Activated naive CD4-positive, alpha-beta T cell treated with anti-CD3 and anti-CD28 coated beads, Interleukin-2, amount 50 U/mL, for 24 hours (primary cell): ENCODE measurements at regions not wholly inside any gene's neighbourhood (a gene's known extent, or its start where the extent isn't known, plus 50 kb on each side); places are given as distances from the start of the nearest gene placed in this dataset.
"Not testable (repeated sequence)": the region's sequence is repeated elsewhere in the genome, so short reads cannot be mapped to it uniquely, and the experiment has no call there.

Experiments
- H3K27ac Mint-ChIP-seq: one replicate; pipeline ENCODE4 v1.8.0; 2021; ENCODE audit warnings: mild to moderate bottlenecking, mixed read lengths
- H3K27me3 Mint-ChIP-seq: one replicate; pipeline ENCODE4 v1.8.0; 2021; ENCODE audit warnings: mixed read lengths
- H3K36me3 Mint-ChIP-seq: one replicate; pipeline ENCODE4 v1.8.0; 2021; ENCODE audit warnings: mixed read lengths
- H3K4me1 Mint-ChIP-seq: one replicate; pipeline ENCODE4 v1.8.0; 2021; ENCODE audit warnings: mixed read lengths
- H3K4me3 Mint-ChIP-seq: one replicate; pipeline ENCODE4 v1.8.0; 2021; ENCODE audit warnings: mild to moderate bottlenecking, mixed read lengths
- H3K9me3 Mint-ChIP-seq: one replicate; pipeline ENCODE4 v1.8.0; 2021; ENCODE audit warnings: mixed read lengths

DNA sequence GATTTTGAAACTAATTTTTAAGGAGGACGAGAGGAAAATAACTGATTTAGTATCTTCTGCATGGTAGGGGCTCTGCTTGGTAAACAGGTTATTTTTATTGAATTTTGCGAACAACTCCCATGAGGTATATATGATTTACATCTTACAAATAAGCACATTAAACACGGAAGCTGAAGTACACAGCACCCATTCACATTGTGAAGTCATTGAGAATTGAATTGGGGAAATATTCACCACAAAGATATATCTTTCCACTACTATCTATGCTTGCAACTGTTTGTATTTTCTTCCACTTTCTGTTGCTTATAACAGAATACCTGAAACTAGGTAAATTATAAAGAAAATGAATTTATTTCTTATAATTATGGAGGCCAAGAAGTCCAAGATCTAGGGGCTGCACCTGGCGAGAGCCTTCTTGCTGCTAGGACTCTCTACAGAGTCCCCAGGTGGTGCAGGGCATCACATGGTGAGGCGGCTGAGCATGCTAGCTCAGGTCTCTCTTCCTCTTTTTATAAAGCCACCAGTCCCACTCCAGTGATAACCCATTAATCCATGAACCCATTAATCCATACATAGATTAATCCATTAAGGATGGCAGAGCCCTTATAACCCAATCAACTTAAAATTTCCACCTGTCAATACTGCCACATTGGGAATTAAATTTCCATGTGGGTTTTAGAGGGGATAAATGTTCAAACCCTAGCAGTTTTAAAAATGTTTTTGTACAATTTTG is 79.0 kb upstream of the ZNF608 start:
- Mint-ChIP-seq H3K4me3 (no peak overlapping the region), H3K4me1 (no peaks in the 10 kb centered on the region), H3K27me3 (no peaks in the 10 kb centered on the region), H3K36me3 (no peaks in the 10 kb centered on the region), H3K27ac (no peak overlapping the region), H3K9me3 (peaks cover 5% of the 10 kb centered on the region)

DNA sequence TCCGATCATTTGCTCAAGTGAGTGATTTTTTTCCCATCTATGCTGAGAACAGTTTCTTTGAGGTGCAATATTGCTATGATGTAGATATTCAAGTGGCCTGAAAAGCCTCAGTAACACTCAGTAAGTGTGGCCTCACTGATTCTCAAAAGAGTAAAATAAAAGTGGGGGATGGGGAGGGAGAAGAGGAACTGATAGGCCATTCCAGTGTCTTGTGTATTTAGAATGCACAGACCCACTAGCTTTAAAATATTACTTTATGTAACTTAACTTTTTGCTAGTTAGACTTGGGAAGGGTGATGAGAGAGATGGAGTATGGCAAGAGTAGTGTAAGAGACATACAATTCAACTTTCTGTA is 79.5 kb upstream of the ZNF608 start:
- Mint-ChIP-seq H3K27me3 (no peaks in the 10 kb centered on the region), H3K4me1 (no peaks in the 10 kb centered on the region), H3K4me3 (no peak overlapping the region), H3K27ac (no peak overlapping the region), H3K36me3 (no peaks in the 10 kb centered on the region), H3K9me3 (peaks cover 5% of the 10 kb centered on the region)

DNA sequence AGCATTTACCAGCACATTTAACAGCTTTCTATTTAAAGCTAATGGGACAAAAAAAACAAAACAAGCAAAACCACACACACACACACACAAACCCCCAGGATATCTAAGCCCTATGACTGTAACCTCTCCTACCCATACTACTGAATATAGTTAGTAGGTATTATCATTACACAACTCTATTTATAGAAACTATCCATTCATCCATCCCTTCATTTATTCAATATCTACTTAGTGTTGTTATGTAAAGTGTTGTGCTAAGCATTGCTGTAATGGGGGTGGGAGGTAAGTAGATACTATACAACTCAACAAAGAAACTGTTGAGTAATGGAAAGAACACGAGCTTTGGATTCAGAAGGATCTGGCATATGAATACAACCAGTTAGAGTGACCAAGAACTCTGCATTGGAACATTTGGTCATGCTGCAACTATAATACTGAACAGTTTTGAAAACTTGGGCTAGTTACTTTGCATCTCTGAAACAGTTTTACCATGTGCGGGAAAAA is 82.3 kb upstream of the ZNF608 start:
- Mint-ChIP-seq H3K27me3 (no peaks in the 10 kb centered on the region), H3K4me1 (no peaks in the 10 kb centered on the region), H3K9me3 (peaks cover 5% of the 10 kb centered on the region), H3K27ac (no peak overlapping the region), H3K4me3 (no peak overlapping the region), H3K36me3 (no peaks in the 10 kb centered on the region)

DNA sequence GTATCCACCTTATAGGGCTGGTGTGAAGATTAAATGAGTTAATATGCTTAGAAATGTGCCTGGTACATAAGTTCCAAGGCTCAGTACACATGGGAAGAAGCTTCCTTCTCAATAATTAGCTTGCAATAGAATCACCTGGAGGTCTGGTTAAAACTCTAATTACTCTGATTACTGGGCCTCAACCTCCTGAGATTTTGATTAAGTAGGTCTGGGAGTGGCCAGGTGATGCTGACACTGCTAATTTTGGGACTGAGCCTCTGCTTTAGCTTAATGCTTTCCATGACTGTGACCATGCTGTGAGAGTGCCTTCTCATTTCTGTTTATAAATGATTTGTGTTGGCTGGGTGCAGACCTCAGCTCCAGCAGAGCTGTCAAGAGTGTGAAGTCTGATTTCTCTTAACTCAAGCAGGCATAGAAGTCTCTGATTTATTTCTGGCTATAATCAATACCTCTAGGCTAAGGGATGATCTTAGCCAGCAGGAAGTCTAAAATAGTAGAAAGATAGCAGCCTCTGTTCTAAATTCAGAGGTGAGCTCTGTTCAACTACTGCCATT is 85.3 kb upstream of the ZNF608 start:
- Mint-ChIP-seq H3K4me1 (no peaks in the 10 kb centered on the region), H3K27ac (no peak overlapping the region), H3K9me3 (peaks cover 11% of the 10 kb centered on the region), H3K4me3 (no peak overlapping the region), H3K27me3 (no peaks in the 10 kb centered on the region), H3K36me3 (no peaks in the 10 kb centered on the region)

DNA sequence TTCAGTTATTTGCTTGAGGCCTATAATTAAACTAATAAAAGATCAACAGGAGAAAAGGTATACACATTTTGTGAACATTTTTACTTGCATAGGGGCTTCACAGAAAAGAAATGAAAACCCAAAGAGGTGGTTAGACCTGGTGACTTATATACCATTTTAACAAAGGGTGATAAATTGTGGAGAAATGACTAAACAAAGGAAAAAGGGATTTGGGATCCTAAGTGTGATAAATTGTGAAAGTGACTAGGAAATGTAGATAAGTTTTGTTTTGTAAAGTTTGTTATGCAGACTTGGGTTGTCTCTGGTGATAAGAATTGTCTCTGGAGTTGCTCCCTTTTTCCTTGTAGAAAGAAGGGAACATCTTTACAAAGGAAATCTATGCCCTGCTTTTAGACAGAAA is 86.1 kb upstream of the ZNF608 start:
- H3K27ac Mint-ChIP-seq, result no peak overlapping the region
- H3K4me3 Mint-ChIP-seq, result no peak overlapping the region
- no peaks in the 10 kb centered on the region for H3K4me1 Mint-ChIP-seq
- H3K27me3 Mint-ChIP-seq, result no peaks in the 10 kb centered on the region
- H3K36me3 Mint-ChIP-seq, result no peaks in the 10 kb centered on the region
- peaks cover 11% of the 10 kb centered on the region for H3K9me3 Mint-ChIP-seq

DNA sequence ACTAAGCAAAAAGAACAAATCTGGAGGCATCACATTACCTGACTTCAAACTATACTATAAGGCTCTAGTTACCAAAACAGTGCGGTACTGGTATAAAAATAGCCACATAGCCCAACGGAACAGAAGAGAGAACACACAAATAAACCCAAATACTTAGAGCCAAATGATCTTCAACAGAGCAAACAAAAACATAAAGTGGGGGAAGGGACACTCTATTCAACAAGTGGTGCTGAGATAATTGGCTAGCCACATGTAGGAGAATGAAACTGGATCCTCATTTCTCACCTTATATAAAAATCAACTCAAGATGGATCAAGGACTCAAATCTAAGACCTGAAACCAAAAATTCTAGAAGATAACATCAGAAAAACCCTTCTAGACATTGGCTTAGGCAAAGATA is 89.9 kb upstream of the ZNF608 start:
- H3K9me3 Mint-ChIP-seq, H3K36me3 Mint-ChIP-seq, H3K4me1 Mint-ChIP-seq, H3K27ac Mint-ChIP-seq, H3K4me3 Mint-ChIP-seq, H3K27me3 Mint-ChIP-seq: not testable (repeated sequence)

DNA sequence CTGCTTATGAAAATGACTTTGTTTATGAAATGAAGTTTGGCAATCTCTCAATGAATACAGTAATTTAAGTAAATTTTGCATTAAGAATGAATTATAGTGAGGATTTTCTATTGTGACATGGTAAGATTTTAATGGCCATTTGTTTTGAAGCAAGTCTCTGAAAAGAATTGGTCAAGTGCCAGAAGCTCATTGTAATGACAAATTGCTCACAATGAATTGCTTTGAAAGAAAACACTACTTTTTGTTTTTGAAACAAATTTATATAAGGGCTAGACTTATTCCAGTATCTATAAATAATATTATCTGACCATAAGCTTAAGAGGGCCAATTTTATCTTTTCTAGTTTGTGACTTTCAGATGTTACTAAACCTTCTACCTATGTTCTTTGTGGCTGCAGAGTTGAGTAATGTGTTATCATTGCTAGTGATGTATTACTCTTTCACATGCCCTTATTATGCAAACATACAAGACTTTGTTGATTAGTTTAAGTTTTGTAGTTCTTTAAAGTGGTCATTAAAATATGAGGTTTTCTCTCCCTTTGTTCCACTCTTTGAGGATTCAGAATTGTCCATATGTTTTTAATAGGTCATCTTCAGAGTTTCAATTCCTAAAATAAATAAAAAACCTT is 93.0 kb upstream of the ZNF608 start:
- H3K4me3 Mint-ChIP-seq, result no peak overlapping the region
- H3K27ac Mint-ChIP-seq, result no peak overlapping the region
- peaks cover 1% of the 10 kb centered on the region for H3K27me3 Mint-ChIP-seq
- H3K9me3 Mint-ChIP-seq, result peaks cover 17% of the 10 kb centered on the region
- no peaks in the 10 kb centered on the region for H3K4me1 Mint-ChIP-seq
- no peaks in the 10 kb centered on the region for H3K36me3 Mint-ChIP-seq

DNA sequence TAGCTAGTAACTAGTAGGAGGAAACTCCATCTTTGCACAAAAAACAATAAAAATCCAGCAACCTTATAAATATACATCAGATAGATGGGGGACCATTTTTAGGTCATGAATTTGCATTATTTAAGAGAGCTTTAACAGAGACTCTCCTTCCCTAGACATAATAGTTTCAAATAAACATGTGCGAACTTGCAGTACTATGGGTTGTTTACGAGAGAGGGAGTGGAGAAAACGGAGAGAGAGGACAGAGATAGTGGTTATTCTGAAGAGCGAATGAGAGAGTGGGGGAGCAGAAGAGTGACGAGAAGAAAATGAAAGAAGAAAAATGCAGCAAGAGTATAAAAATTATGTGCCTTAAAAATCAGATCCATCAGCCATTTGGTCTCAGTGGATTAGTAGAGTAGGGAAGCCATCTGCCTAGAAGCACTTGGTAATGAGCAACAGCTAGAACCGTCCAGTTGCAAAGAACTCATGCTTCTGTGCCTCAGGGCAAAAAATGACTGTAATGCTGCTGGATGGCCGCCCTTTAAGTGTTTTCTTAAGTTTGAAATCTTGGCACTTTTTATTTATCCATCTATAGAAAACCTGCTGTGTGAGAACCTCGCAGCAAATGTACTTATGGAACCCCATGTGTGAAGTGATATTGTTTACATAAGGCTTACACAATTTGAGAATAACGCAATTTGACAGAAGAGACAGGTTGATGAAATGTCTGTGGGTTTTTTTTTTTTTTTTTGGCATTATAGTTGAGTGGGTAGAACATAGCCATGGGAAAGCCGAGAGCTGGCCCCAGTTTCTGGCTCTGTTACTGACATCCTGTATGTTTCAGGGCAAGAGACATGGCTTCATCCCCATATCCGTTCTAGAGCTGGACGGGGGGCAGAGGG is 95.6 kb upstream of the ZNF608 start:
- Mint-ChIP-seq H3K27me3 (peaks cover 1% of the 10 kb centered on the region), H3K9me3 (peaks cover 20% of the 10 kb centered on the region), H3K4me1 (no peaks in the 10 kb centered on the region), H3K4me3 (no peak overlapping the region), H3K36me3 (no peaks in the 10 kb centered on the region), H3K27ac (peak overlapping the region; percentile 3)

DNA sequence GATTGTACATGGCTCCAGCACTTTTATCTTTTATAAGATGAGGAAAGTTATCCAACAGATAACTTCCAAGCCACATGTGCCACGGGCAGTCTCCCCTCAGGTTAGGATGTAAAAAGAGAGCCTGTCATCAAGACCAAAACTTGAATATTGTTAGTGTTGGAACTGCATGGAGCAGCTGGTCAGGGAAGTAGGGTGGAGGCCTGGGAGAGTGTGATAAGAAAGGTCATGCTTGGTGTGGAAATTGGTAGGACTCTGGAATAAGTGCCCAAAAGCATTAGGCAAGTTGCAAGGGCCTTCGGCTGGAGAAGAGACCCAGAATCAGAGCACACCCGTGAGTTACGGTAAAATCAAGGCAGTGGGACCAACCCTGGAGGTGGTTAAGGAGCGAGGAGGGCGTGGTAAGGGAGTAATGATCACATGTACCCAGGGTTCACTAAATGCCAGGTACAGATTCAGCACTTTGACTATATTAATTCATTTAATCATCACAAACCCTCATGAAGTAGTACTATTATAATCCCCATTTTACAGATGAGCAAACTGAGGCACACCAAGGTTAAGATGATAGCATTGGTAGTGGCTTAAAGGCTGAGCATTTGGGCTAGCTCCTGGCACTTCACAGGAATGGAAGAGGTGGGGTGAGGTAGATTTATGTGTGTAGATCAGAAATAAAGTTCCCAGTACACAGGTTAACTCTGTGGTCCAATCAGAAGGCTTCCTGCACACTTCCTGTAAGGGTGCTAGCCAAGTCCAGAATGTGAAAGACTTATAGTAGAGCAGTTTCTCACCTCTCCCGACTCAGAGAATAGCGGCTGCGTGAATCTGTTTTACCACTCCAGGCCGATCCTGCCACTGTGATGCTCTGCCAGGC is 96.5 kb upstream of the ZNF608 start:
- peaks cover 20% of the 10 kb centered on the region for H3K9me3 Mint-ChIP-seq
- H3K36me3 Mint-ChIP-seq, result no peaks in the 10 kb centered on the region
- peaks cover 1% of the 10 kb centered on the region for H3K27me3 Mint-ChIP-seq
- no peaks in the 10 kb centered on the region for H3K4me1 Mint-ChIP-seq
- no peak overlapping the region for H3K27ac Mint-ChIP-seq
- H3K4me3 Mint-ChIP-seq, result no peak overlapping the region

DNA sequence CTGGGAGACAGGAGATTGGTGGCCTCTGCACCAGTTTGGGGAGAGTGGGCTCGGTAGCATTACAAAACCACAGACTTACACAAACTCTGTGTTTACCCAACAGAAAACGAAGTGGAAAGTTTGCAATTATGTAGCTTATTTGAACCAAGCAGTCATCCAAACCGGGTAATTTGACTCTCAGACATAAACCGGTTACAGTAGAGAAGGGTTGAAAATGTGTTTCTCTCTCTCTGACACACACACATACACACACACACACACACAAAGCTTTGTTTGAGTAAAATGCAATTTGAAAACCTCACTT is 97.1 kb upstream of the ZNF608 start:
- no peaks in the 10 kb centered on the region for H3K4me1 Mint-ChIP-seq
- no peak overlapping the region for H3K27ac Mint-ChIP-seq
- no peaks in the 10 kb centered on the region for H3K36me3 Mint-ChIP-seq
- H3K9me3 Mint-ChIP-seq, result peaks cover 20% of the 10 kb centered on the region
- H3K27me3 Mint-ChIP-seq, result peaks cover 1% of the 10 kb centered on the region
- no peak overlapping the region for H3K4me3 Mint-ChIP-seq

DNA sequence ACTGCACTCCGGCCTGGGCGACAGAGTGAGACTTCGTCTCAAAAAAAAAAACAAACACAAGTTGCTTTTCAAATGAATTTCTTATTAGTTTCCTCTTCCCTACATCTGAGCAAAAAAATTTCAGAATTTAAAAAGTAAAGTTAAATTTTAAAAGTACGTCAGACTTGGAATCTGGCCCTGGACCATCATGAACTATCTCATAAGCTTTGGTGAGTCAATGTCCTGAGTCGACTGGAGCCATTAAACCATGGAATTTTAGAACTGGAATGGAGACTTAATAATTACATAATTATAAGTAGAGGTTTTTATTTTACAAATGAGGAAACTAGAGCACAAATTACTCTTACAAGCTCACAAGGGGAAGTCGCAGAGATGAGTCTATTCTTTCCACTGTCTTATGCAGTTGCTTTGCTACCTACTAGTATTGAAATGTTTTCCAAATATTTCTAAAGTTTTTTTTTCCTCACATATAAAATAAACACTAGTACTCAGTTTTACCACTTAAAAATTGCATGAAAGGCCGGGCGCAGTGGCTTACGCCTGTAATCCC is 98.0 kb upstream of the ZNF608 start:
- Mint-ChIP-seq H3K27ac (no peak overlapping the region), H3K36me3 (no peaks in the 10 kb centered on the region), H3K4me1 (no peaks in the 10 kb centered on the region), H3K4me3 (no peak overlapping the region), H3K27me3 (peaks cover 1% of the 10 kb centered on the region), H3K9me3 (peaks cover 20% of the 10 kb centered on the region)

DNA sequence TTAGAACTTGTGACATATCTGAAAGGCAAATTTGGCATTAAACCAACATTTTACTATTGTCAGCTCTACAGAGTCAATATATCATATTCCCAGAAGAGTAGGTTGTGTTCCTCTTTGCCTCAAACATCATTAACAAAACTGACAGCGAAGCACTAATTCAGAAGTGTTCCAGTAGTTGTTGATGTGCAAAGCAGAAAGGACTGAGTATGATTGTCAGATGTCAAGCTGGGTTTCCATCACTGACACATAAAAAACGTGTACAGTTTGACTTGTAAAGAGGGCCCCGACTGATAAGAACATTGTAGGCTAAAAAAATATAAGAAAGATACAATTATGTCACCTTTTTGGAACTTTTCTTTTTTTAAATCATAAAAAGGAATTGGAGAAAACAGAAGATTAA is 101.5 kb upstream of the ZNF608 start:
- Mint-ChIP-seq H3K4me1 (no peaks in the 10 kb centered on the region), H3K4me3 (no peak overlapping the region), H3K9me3 (peaks cover 6% of the 10 kb centered on the region), H3K27ac (no peak overlapping the region), H3K27me3 (no peaks in the 10 kb centered on the region), H3K36me3 (no peaks in the 10 kb centered on the region)

DNA sequence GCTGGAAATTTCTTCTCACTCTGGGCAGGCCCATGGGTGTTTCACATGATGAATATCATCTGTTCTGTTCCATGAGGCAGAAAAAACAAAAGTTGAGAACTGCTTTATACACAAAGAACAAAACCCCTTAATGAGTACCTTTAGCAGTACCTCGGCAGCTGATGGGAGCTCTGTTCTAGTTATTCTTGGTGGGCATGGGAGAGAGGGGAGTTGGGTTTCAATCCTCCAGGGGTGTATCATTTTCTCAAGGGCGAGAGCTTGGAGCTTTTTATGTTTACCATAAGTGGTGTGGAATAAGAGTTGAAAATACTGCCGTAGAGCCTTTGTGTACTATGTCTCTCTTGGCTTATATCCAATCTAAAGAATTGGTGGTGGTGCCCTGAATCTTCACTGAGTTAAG is 103.3 kb upstream of the ZNF608 start:
- Mint-ChIP-seq H3K36me3 (no peaks in the 10 kb centered on the region), H3K27ac (no peak overlapping the region), H3K27me3 (no peaks in the 10 kb centered on the region), H3K9me3 (peaks cover 5% of the 10 kb centered on the region), H3K4me3 (no peak overlapping the region), H3K4me1 (no peaks in the 10 kb centered on the region)

DNA sequence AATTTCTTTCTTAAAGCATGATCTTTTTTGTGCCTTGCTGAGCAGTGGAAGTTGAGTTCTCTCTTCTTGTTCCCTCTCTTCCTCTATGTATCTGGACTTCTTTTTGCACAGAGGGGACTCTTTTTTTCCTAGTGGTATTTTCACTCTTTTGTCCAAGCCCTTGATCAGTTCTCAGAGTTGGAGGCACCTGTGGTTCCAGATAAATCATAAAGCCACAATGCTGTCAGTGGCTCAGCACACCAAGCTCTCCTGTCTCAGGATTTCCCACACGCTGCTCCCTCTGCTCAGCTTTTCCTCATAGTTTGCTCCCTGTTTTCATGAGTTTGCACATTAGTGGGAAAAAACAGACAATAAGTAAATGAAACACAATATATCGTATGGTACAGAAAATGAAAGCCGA is 110.3 kb upstream of the ZNF608 start:
- Mint-ChIP-seq H3K27ac (no peak overlapping the region), H3K27me3 (peaks cover 1% of the 10 kb centered on the region), H3K4me1 (no peaks in the 10 kb centered on the region), H3K9me3 (no peaks in the 10 kb centered on the region), H3K4me3 (no peak overlapping the region), H3K36me3 (no peaks in the 10 kb centered on the region)

DNA sequence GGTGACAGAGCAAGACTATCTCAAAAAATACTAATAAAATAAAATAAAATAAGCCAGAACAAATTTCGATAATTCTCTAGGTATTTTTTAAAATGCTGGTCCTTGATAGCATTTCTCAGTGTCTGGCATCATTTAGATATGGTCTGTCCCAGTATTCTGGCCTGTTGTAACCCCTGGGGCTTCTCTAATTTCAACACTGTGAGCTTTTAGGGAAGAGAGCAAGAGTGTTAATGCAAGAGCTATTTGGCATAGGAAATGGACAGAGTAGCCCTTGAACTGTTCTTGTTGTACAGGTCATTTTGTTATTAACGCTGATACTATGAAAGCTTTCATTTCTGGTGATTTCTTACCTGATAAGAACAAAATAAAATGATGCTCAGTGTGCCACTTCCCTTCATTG is 112.2 kb upstream of the ZNF608 start:
- Mint-ChIP-seq H3K4me1 (no peaks in the 10 kb centered on the region), H3K9me3 (no peaks in the 10 kb centered on the region), H3K4me3 (no peak overlapping the region), H3K27me3 (peaks cover 1% of the 10 kb centered on the region), H3K36me3 (no peaks in the 10 kb centered on the region), H3K27ac (no peak overlapping the region)
